ENCODE measurements at regions not wholly inside any gene's neighbourhood (a gene's known extent, or its start where the extent isn't known, plus 50 kb on each side); places are given as distances from the start of the nearest gene placed in this dataset.

GRCh38 chr14:89012282-89013097, 188.0 kb downstream of the TTC8 start:
- in situ Hi-C loops (cut with HindIII; ENCODE audit: low pct_unique_long_range_greater_than_20kb, low sequenced_read_pairs) = no loop called here
- TF ChIP-seq JUND (IDR thresholded peaks at IDR 0.05; ENCODE audit: low read depth) = no peak
- no peak for DNase-seq (ENCODE audit: low read depth in 1 of 2, low spot score in 1 of 2)

GRCh38 chr14:89013098-89013504, 188.7 kb downstream of the TTC8 start:
- in situ Hi-C loops (cut with HindIII; ENCODE audit: low pct_unique_long_range_greater_than_20kb, low sequenced_read_pairs) = no loop called here
- DNase-seq (ENCODE audit: low read depth in 1 of 2, low spot score in 1 of 2) = peak in 1 of 2 experiments; percentile 80
- no peak for TF ChIP-seq JUND (IDR thresholded peaks at IDR 0.05; ENCODE audit: low read depth)

- in situ Hi-C loops (cut with HindIII; ENCODE audit: low pct_unique_long_range_greater_than_20kb, low sequenced_read_pairs) = no loop called here
- DNase-seq (ENCODE audit: low read depth in 1 of 2, low spot score in 1 of 2) = no peak
- no peak for TF ChIP-seq JUND (IDR thresholded peaks at IDR 0.05; ENCODE audit: low read depth)
Observed at GRCh38 chr14:89013698-89014568, 189.5 kb downstream of the TTC8 start.

- DNase-seq (ENCODE audit: low read depth in 1 of 2, low spot score in 1 of 2) = no peak
- TF ChIP-seq JUND (IDR thresholded peaks at IDR 0.05; ENCODE audit: low read depth) = no peak
- in situ Hi-C loops (cut with HindIII; ENCODE audit: low pct_unique_long_range_greater_than_20kb, low sequenced_read_pairs) = no loop called here
Observed at GRCh38 chr14:89014569-89014850, 190.1 kb downstream of the TTC8 start.

GRCh38 chr14:89015016-89015415, 190.6 kb downstream of the TTC8 start:
- in situ Hi-C loops (cut with HindIII; ENCODE audit: low pct_unique_long_range_greater_than_20kb, low sequenced_read_pairs) = no loop called here
- peak in 1 of 2 experiments; percentile 31 for DNase-seq (ENCODE audit: low read depth in 1 of 2, low spot score in 1 of 2)
- no peak for TF ChIP-seq JUND (IDR thresholded peaks at IDR 0.05; ENCODE audit: low read depth)

- in situ Hi-C loops (cut with HindIII; ENCODE audit: low pct_unique_long_range_greater_than_20kb, low sequenced_read_pairs) = no loop called here
- no peak for TF ChIP-seq JUND (IDR thresholded peaks at IDR 0.05; ENCODE audit: low read depth)
Observed at GRCh38 chr14:89017417-89017816, 193.0 kb downstream of the TTC8 start.

GRCh38 chr14:89022274-89022673, 197.8 kb downstream of the TTC8 start:
- DNase-seq (ENCODE audit: low read depth in 1 of 2, low spot score in 1 of 2) = no peak
- TF ChIP-seq JUND (IDR thresholded peaks at IDR 0.05; ENCODE audit: low read depth) = no peak
- in situ Hi-C loops (cut with HindIII; ENCODE audit: low pct_unique_long_range_greater_than_20kb, low sequenced_read_pairs) = no loop called here

More at GRCh38 chr14:89017417-89017816, 193.0 kb downstream of the TTC8 start:
- DNase-seq (ENCODE audit: low read depth in 1 of 2, low spot score in 1 of 2) = peak in 1 of 2 experiments; percentile 37

GRCh38 chr14:89024691-89025090, 200.2 kb downstream of the TTC8 start:
- TF ChIP-seq JUND (IDR thresholded peaks at IDR 0.05; ENCODE audit: low read depth) = no peak
- DNase-seq (ENCODE audit: low read depth in 1 of 2, low spot score in 1 of 2) = peak in 1 of 2 experiments; percentile 24
- in situ Hi-C loops (cut with HindIII; ENCODE audit: low pct_unique_long_range_greater_than_20kb, low sequenced_read_pairs) = no loop called here

GRCh38 chr14:89025561-89026236, 201.2 kb downstream of the TTC8 start:
- in situ Hi-C loops (cut with HindIII; ENCODE audit: low pct_unique_long_range_greater_than_20kb, low sequenced_read_pairs) = no loop called here
- DNase-seq (ENCODE audit: low read depth in 1 of 2, low spot score in 1 of 2) = no peak
- TF ChIP-seq JUND (IDR thresholded peaks at IDR 0.05; ENCODE audit: low read depth) = no peak

- TF ChIP-seq JUND (IDR thresholded peaks at IDR 0.05; ENCODE audit: low read depth) = no peak
- in situ Hi-C loops (cut with HindIII; ENCODE audit: low pct_unique_long_range_greater_than_20kb, low sequenced_read_pairs) = no loop called here
- peak; percentile 53 to 58 for DNase-seq (ENCODE audit: low read depth in 1 of 2, low spot score in 1 of 2)
Observed at GRCh38 chr14:89027097-89027740, 202.8 kb downstream of the TTC8 start.

- no peak for TF ChIP-seq JUND (IDR thresholded peaks at IDR 0.05; ENCODE audit: low read depth)
- DNase-seq (ENCODE audit: low read depth in 1 of 2, low spot score in 1 of 2) = no peak
- in situ Hi-C loops (cut with HindIII; ENCODE audit: low pct_unique_long_range_greater_than_20kb, low sequenced_read_pairs) = no loop called here
Observed at GRCh38 chr14:89028462-89029134, 204.1 kb downstream of the TTC8 start.

All from T47D (cell line).